ENCODE measurements at regions not wholly inside any gene's neighbourhood (a gene's known extent, or its start where the extent isn't known, plus 50 kb on each side); places are given as distances from the start of the nearest gene placed in this dataset.

DNA sequence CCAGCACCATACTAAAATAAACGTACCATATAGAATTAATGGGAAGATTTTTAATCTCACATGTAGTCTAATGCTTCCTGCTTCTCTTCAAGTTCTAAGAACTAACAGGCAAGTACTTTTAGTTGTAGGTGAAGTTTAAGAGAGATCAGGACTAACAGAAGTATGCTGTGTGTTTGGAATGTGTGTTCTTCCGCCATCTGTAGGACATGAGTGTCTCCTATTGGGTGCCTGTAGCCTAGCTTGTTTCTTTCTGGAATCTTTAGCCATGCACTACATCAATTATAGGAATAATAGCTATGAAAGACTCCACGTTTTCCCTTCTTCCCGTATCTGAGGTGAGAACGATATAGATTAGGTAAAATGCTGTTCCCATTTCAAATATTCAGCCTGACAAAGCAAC, 140.2 kb upstream of the AHR start:
- H3K36me3 Mint-ChIP-seq (ENCODE audit: insufficient read depth, unreplicated experiment) = no peaks in the 10 kb centered on the region
- Histone ChIP-seq H3K36me3 (ENCODE audit: control insufficient read depth, insufficient read depth, low read length) (no peaks in the 10 kb centered on the region), H3K4me1 (no peaks in the 10 kb centered on the region), H3K4me3 (ENCODE audit: low read depth, low read length) (no peak overlapping the region), H3K27me3 (replicated peaks; ENCODE audit: control insufficient read depth, insufficient read depth, low read length) (no peaks in the 10 kb centered on the region), H3K9me3 (no peaks in the 10 kb centered on the region)
- H3K4me1 Mint-ChIP-seq (ENCODE audit: low read depth, unreplicated experiment) = no peaks in the 10 kb centered on the region
- no peak overlapping the region for H3K4me3 Mint-ChIP-seq (ENCODE audit: unreplicated experiment)
- peak in 1 of 2 experiments; percentile 25 for DNase-seq
- TF ChIP-seq CTCF (IDR thresholded peaks at IDR 0.05; ENCODE audit: insufficient read depth in 1 of 2, low read depth in 1 of 2, low read length in 1 of 2, severe bottlenecking in 1 of 2, unreplicated experiment in 1 of 2) = peak; percentile 17 to 56
- no peak overlapping the region for H3K27ac Mint-ChIP-seq (ENCODE audit: unreplicated experiment)
- ChIA-PET CTCF (interaction anchor here (0.9 to 1.1 kb wide), 3 partner anchors 28 to 267 kb away, joined by 3 to 6 read pairs (median 4); no protein-coding TSS in a partner anchor), POLR2A (no interaction called here)
- intact Hi-C loops (cut with micrococcal nuclease; ENCODE audit: unreplicated experiment) = loop anchor here (1.0 to 2.0 kb wide), 2 partner anchors 147 to 176 kb away; no protein-coding TSS in a partner anchor
- no peaks in the 10 kb centered on the region for H3K9me3 Mint-ChIP-seq (ENCODE audit: unreplicated experiment)
- H3K27me3 Mint-ChIP-seq (ENCODE audit: insufficient read depth, unreplicated experiment) = no peaks in the 10 kb centered on the region
- BruUV-seq (replicated peaks) = no TSS peak

- H3K9me3 ChIP-seq = no peaks in the 10 kb centered on the region
- H3K9me3 Mint-ChIP-seq (ENCODE audit: unreplicated experiment) = no peaks in the 10 kb centered on the region
- no TSS peak for BruUV-seq (replicated peaks)
- H3K36me3 ChIP-seq (ENCODE audit: control insufficient read depth, insufficient read depth, low read length) = no peaks in the 10 kb centered on the region
- H3K4me3 ChIP-seq (ENCODE audit: low read depth, low read length) = no peak overlapping the region
- H3K4me1 ChIP-seq = no peaks in the 10 kb centered on the region
- no peaks in the 10 kb centered on the region for H3K36me3 Mint-ChIP-seq (ENCODE audit: insufficient read depth, unreplicated experiment)
- no peak for DNase-seq
- ChIA-PET POLR2A (no interaction called here), CTCF (no interaction called here)
- H3K27me3 Mint-ChIP-seq (ENCODE audit: insufficient read depth, unreplicated experiment) = no peaks in the 10 kb centered on the region
- H3K27me3 ChIP-seq (replicated peaks; ENCODE audit: control insufficient read depth, insufficient read depth, low read length) = no peaks in the 10 kb centered on the region
- no peak overlapping the region for H3K27ac Mint-ChIP-seq (ENCODE audit: unreplicated experiment)
- no peak overlapping the region for H3K4me3 Mint-ChIP-seq (ENCODE audit: unreplicated experiment)
- H3K4me1 Mint-ChIP-seq (ENCODE audit: low read depth, unreplicated experiment) = no peaks in the 10 kb centered on the region
- no peak for TF ChIP-seq CTCF (IDR thresholded peaks at IDR 0.05; ENCODE audit: insufficient read depth in 1 of 2, low read depth in 1 of 2, low read length in 1 of 2, severe bottlenecking in 1 of 2, unreplicated experiment in 1 of 2)
- intact Hi-C loops (cut with micrococcal nuclease; ENCODE audit: unreplicated experiment) = loop anchor here (2.0 kb wide), 1 partner anchor 149 kb away; no protein-coding TSS in a partner anchor
Measured at GRCh38 chr7:17159500-17160037, 138.9 kb upstream of the AHR start.

GRCh38 chr7:17166824-17167379, 131.6 kb upstream of the AHR start:
- ChIA-PET CTCF (no interaction called here), POLR2A (no interaction called here)
- no TSS peak for BruUV-seq (replicated peaks)
- Histone ChIP-seq H3K27me3 (replicated peaks; ENCODE audit: control insufficient read depth, insufficient read depth, low read length) (no peaks in the 10 kb centered on the region), H3K4me3 (ENCODE audit: low read depth, low read length) (no peak overlapping the region), H3K36me3 (ENCODE audit: control insufficient read depth, insufficient read depth, low read length) (no peaks in the 10 kb centered on the region), H3K4me1 (no peaks in the 10 kb centered on the region), H3K9me3 (no peaks in the 10 kb centered on the region)
- H3K27ac Mint-ChIP-seq (ENCODE audit: unreplicated experiment) = no peak overlapping the region
- no peaks in the 10 kb centered on the region for H3K27me3 Mint-ChIP-seq (ENCODE audit: insufficient read depth, unreplicated experiment)
- H3K4me1 Mint-ChIP-seq (ENCODE audit: low read depth, unreplicated experiment) = no peaks in the 10 kb centered on the region
- no peak overlapping the region for H3K4me3 Mint-ChIP-seq (ENCODE audit: unreplicated experiment)
- no peaks in the 10 kb centered on the region for H3K36me3 Mint-ChIP-seq (ENCODE audit: insufficient read depth, unreplicated experiment)
- intact Hi-C loops (cut with micrococcal nuclease; ENCODE audit: unreplicated experiment) = no loop called here
- H3K9me3 Mint-ChIP-seq (ENCODE audit: unreplicated experiment) = no peaks in the 10 kb centered on the region
- TF ChIP-seq CTCF (IDR thresholded peaks at IDR 0.05; ENCODE audit: insufficient read depth in 1 of 2, low read depth in 1 of 2, low read length in 1 of 2, severe bottlenecking in 1 of 2, unreplicated experiment in 1 of 2) = no peak
- DNase-seq = no peak
